ENCODE measurements at regions not wholly inside any gene's neighbourhood (a gene's known extent, or its start where the extent isn't known, plus 50 kb on each side); places are given as distances from the start of the nearest gene placed in this dataset.
"Not testable (repeated sequence)": the region's sequence is repeated elsewhere in the genome, so short reads cannot be mapped to it uniquely, and the experiment has no call there.

- Histone ChIP-seq H3K27ac (ENCODE audit: low read depth, low read length) (peak overlapping the region; percentile 15), H3K27me3 (ENCODE audit: control insufficient read depth in 5 of 5, insufficient read depth in 4 of 5, low read length in 5 of 5) (no peaks in the 10 kb centered on the region), H3K4me3 (ENCODE audit: low read depth in 1 of 5, low read length in 5 of 5) (no peak overlapping the region), H3K9ac (ENCODE audit: low read length in 5 of 5) (no peak overlapping the region), H3K36me3 (ENCODE audit: control insufficient read depth in 5 of 5, insufficient read depth in 5 of 5, low read length in 5 of 5) (no peaks in the 10 kb centered on the region), H3K4me1 (ENCODE audit: control insufficient read depth in 5 of 5, insufficient read depth in 5 of 5, low read length in 5 of 5) (no peaks in the 10 kb centered on the region), H3K9me3 (ENCODE audit: control insufficient read depth in 5 of 5, low read length in 5 of 5) (no peaks in the 10 kb centered on the region)
Observed at GRCh38 chr3:130569461-130570365, 52.7 kb downstream of the COL6A6 start.

- H3K9ac ChIP-seq (ENCODE audit: low read length in 5 of 5) = no peak overlapping the region
- no peak overlapping the region for H3K27ac ChIP-seq (ENCODE audit: low read depth, low read length)
- H3K27me3 ChIP-seq (ENCODE audit: control insufficient read depth in 5 of 5, insufficient read depth in 4 of 5, low read length in 5 of 5) = no peaks in the 10 kb centered on the region
- H3K4me1 ChIP-seq (ENCODE audit: control insufficient read depth in 5 of 5, insufficient read depth in 5 of 5, low read length in 5 of 5) = peaks cover 0 to 3% (median 0%) of the 10 kb centered on the region in 5 donors
- H3K9me3 ChIP-seq (ENCODE audit: control insufficient read depth in 5 of 5, low read length in 5 of 5) = no peaks in the 10 kb centered on the region
- no peaks in the 10 kb centered on the region for H3K36me3 ChIP-seq (ENCODE audit: control insufficient read depth in 5 of 5, insufficient read depth in 5 of 5, low read length in 5 of 5)
- no peak overlapping the region for H3K4me3 ChIP-seq (ENCODE audit: low read depth in 1 of 5, low read length in 5 of 5)
Observed at GRCh38 chr3:130572769-130573168, 55.8 kb downstream of the COL6A6 start.

- H3K4me3 ChIP-seq (ENCODE audit: low read depth in 1 of 5, low read length in 5 of 5) = no peak overlapping the region
- H3K36me3 ChIP-seq (ENCODE audit: control insufficient read depth in 5 of 5, insufficient read depth in 5 of 5, low read length in 5 of 5) = no peaks in the 10 kb centered on the region
- no peaks in the 10 kb centered on the region for H3K9me3 ChIP-seq (ENCODE audit: control insufficient read depth in 5 of 5, low read length in 5 of 5)
- H3K27ac ChIP-seq (ENCODE audit: low read depth, low read length) = no peak overlapping the region
- H3K27me3 ChIP-seq (ENCODE audit: control insufficient read depth in 5 of 5, insufficient read depth in 4 of 5, low read length in 5 of 5) = peaks cover 0 to 10% (median 0%) of the 10 kb centered on the region in 5 donors
- peaks cover 0 to 3% (median 0%) of the 10 kb centered on the region in 5 donors for H3K4me1 ChIP-seq (ENCODE audit: control insufficient read depth in 5 of 5, insufficient read depth in 5 of 5, low read length in 5 of 5)
- no peak overlapping the region for H3K9ac ChIP-seq (ENCODE audit: low read length in 5 of 5)
Observed at GRCh38 chr3:130576375-130577266, 59.6 kb downstream of the COL6A6 start.

- no peak overlapping the region for H3K4me3 ChIP-seq (ENCODE audit: low read depth in 1 of 5, low read length in 5 of 5)
- no peaks in the 10 kb centered on the region for H3K9me3 ChIP-seq (ENCODE audit: control insufficient read depth in 5 of 5, low read length in 5 of 5)
- peaks cover 0 to 3% (median 0%) of the 10 kb centered on the region in 5 donors for H3K4me1 ChIP-seq (ENCODE audit: control insufficient read depth in 5 of 5, insufficient read depth in 5 of 5, low read length in 5 of 5)
- H3K36me3 ChIP-seq (ENCODE audit: control insufficient read depth in 5 of 5, insufficient read depth in 5 of 5, low read length in 5 of 5) = no peaks in the 10 kb centered on the region
- peaks cover 0 to 10% (median 0%) of the 10 kb centered on the region in 5 donors for H3K27me3 ChIP-seq (ENCODE audit: control insufficient read depth in 5 of 5, insufficient read depth in 4 of 5, low read length in 5 of 5)
- H3K9ac ChIP-seq (ENCODE audit: low read length in 5 of 5) = no peak overlapping the region
- H3K27ac ChIP-seq (ENCODE audit: low read depth, low read length) = no peak overlapping the region
Observed at GRCh38 chr3:130582457-130583153, 65.6 kb downstream of the COL6A6 start.

GRCh38 chr3:130594749-130595148, 77.8 kb downstream of the COL6A6 start:
- H3K27ac ChIP-seq (ENCODE audit: low read depth, low read length); H3K4me1 ChIP-seq (ENCODE audit: control insufficient read depth in 5 of 5, insufficient read depth in 5 of 5, low read length in 5 of 5); H3K27me3 ChIP-seq (ENCODE audit: control insufficient read depth in 5 of 5, insufficient read depth in 4 of 5, low read length in 5 of 5); H3K4me3 ChIP-seq (ENCODE audit: low read depth in 1 of 5, low read length in 5 of 5); H3K36me3 ChIP-seq (ENCODE audit: control insufficient read depth in 5 of 5, insufficient read depth in 5 of 5, low read length in 5 of 5); H3K9ac ChIP-seq (ENCODE audit: low read length in 5 of 5); H3K9me3 ChIP-seq (ENCODE audit: control insufficient read depth in 5 of 5, low read length in 5 of 5): not testable (repeated sequence)

- H3K4me1 ChIP-seq (ENCODE audit: control insufficient read depth in 5 of 5, insufficient read depth in 5 of 5, low read length in 5 of 5) = no peaks in the 10 kb centered on the region
Observed at GRCh38 chr3:130596484-130596883, 79.5 kb downstream of the COL6A6 start.

GRCh38 chr3:130601442-130601971, 84.5 kb downstream of the COL6A6 start:
- no peak overlapping the region for H3K27ac ChIP-seq (ENCODE audit: low read depth, low read length)
- H3K27me3 ChIP-seq (ENCODE audit: control insufficient read depth in 5 of 5, insufficient read depth in 4 of 5, low read length in 5 of 5) = no peaks in the 10 kb centered on the region
- peaks cover 0 to 2% (median 0%) of the 10 kb centered on the region in 5 donors for H3K9me3 ChIP-seq (ENCODE audit: control insufficient read depth in 5 of 5, low read length in 5 of 5)
- no peak overlapping the region for H3K4me3 ChIP-seq (ENCODE audit: low read depth in 1 of 5, low read length in 5 of 5)
- no peaks in the 10 kb centered on the region for H3K4me1 ChIP-seq (ENCODE audit: control insufficient read depth in 5 of 5, insufficient read depth in 5 of 5, low read length in 5 of 5)
- no peaks in the 10 kb centered on the region for H3K36me3 ChIP-seq (ENCODE audit: control insufficient read depth in 5 of 5, insufficient read depth in 5 of 5, low read length in 5 of 5)
- no peak overlapping the region for H3K9ac ChIP-seq (ENCODE audit: low read length in 5 of 5)

More at GRCh38 chr3:130596484-130596883, 79.5 kb downstream of the COL6A6 start:
- H3K9me3 ChIP-seq (ENCODE audit: control insufficient read depth in 5 of 5, low read length in 5 of 5) = no peaks in the 10 kb centered on the region
- H3K9ac ChIP-seq (ENCODE audit: low read length in 5 of 5) = no peak overlapping the region
- no peaks in the 10 kb centered on the region for H3K36me3 ChIP-seq (ENCODE audit: control insufficient read depth in 5 of 5, insufficient read depth in 5 of 5, low read length in 5 of 5)
- no peak overlapping the region for H3K4me3 ChIP-seq (ENCODE audit: low read depth in 1 of 5, low read length in 5 of 5)
- no peak overlapping the region for H3K27ac ChIP-seq (ENCODE audit: low read depth, low read length)
- H3K27me3 ChIP-seq (ENCODE audit: control insufficient read depth in 5 of 5, insufficient read depth in 4 of 5, low read length in 5 of 5) = peaks cover 0 to 3% (median 0%) of the 10 kb centered on the region in 5 donors

GRCh38 chr3:130604806-130605205, 87.8 kb downstream of the COL6A6 start:
- no peaks in the 10 kb centered on the region for H3K27me3 ChIP-seq (ENCODE audit: control insufficient read depth in 5 of 5, insufficient read depth in 4 of 5, low read length in 5 of 5)
- H3K36me3 ChIP-seq (ENCODE audit: control insufficient read depth in 5 of 5, insufficient read depth in 5 of 5, low read length in 5 of 5) = no peaks in the 10 kb centered on the region
- no peak overlapping the region for H3K4me3 ChIP-seq (ENCODE audit: low read depth in 1 of 5, low read length in 5 of 5)
- H3K27ac ChIP-seq (ENCODE audit: low read depth, low read length) = no peak overlapping the region
- H3K9ac ChIP-seq (ENCODE audit: low read length in 5 of 5) = no peak overlapping the region
- H3K4me1 ChIP-seq (ENCODE audit: control insufficient read depth in 5 of 5, insufficient read depth in 5 of 5, low read length in 5 of 5) = peaks cover 0 to 9% (median 0%) of the 10 kb centered on the region in 5 donors
- peaks cover 6 to 16% (median 12%) of the 10 kb centered on the region in 5 donors for H3K9me3 ChIP-seq (ENCODE audit: control insufficient read depth in 5 of 5, low read length in 5 of 5)

GRCh38 chr3:130606336-130606735, 89.4 kb downstream of the COL6A6 start:
- Histone ChIP-seq H3K4me3 (ENCODE audit: low read depth in 1 of 5, low read length in 5 of 5) (no peak overlapping the region), H3K9ac (ENCODE audit: low read length in 5 of 5) (no peak overlapping the region), H3K27ac (ENCODE audit: low read depth, low read length) (no peak overlapping the region), H3K36me3 (ENCODE audit: control insufficient read depth in 5 of 5, insufficient read depth in 5 of 5, low read length in 5 of 5) (no peaks in the 10 kb centered on the region), H3K4me1 (ENCODE audit: control insufficient read depth in 5 of 5, insufficient read depth in 5 of 5, low read length in 5 of 5) (peaks cover 0 to 10% (median 0%) of the 10 kb centered on the region in 5 donors), H3K27me3 (ENCODE audit: control insufficient read depth in 5 of 5, insufficient read depth in 4 of 5, low read length in 5 of 5) (no peaks in the 10 kb centered on the region), H3K9me3 (ENCODE audit: control insufficient read depth in 5 of 5, low read length in 5 of 5) (peaks cover 6 to 16% (median 12%) of the 10 kb centered on the region in 5 donors)

Data from subcutaneous abdominal adipose tissue (tissue), 5 donors.